H9 (cell line): ENCODE measurements at regions not wholly inside any gene's neighbourhood (a gene's known extent, or its start where the extent isn't known, plus 50 kb on each side); places are given as distances from the start of the nearest gene placed in this dataset.

ENCODE experiments used
- DNase-seq: peaks from one replicate; pipeline ENCODE4 v3.0.0-alpha.2; 2017
- H2AFZ ChIP-seq: one replicate; pipeline ENCODE4 v1.6.1; 2013; ENCODE audit warnings: mild to moderate bottlenecking, low read length, control low read depth, moderate library complexity
- H2AK5ac ChIP-seq: 2 replicates; pipeline ENCODE4 v1.6.1; 2013; ENCODE audit warnings: low read length, control low read depth, mixed read lengths; ENCODE audit not compliant: insufficient read length
- H2BK120ac ChIP-seq: one replicate; pipeline ENCODE4 v1.6.1; 2013; ENCODE audit warnings: low read depth, mild to moderate bottlenecking, low read length, control low read depth, inconsistent platforms; ENCODE audit not compliant: poor library complexity, severe bottlenecking
- H2BK12ac ChIP-seq: 2 replicates; pipeline ENCODE4 v1.6.1; 2013; ENCODE audit warnings: low read length, control low read depth, mixed read lengths, low read depth; ENCODE audit not compliant: insufficient read length
- H2BK15ac ChIP-seq: 2 replicates; pipeline ENCODE4 v1.6.1; 2013; ENCODE audit warnings: low read depth, low read length, control low read depth
- H2BK20ac ChIP-seq: one replicate; pipeline ENCODE4 v1.6.1; 2013; ENCODE audit warnings: low read depth, mild to moderate bottlenecking, low read length, control low read depth, inconsistent platforms; ENCODE audit not compliant: poor library complexity, severe bottlenecking
- H2BK5ac ChIP-seq: 2 replicates; pipeline ENCODE4 v1.6.1; 2013; ENCODE audit warnings: low read length, control low read depth, mixed read lengths; ENCODE audit not compliant: insufficient read length
- H3K14ac ChIP-seq: 2 replicates; pipeline ENCODE4 v1.6.1; 2013; ENCODE audit warnings: low read length, control low read depth; ENCODE audit not compliant: insufficient read depth
- H3K18ac ChIP-seq: 2 replicates; pipeline ENCODE4 v1.6.1; 2013; ENCODE audit warnings: low read depth, mild to moderate bottlenecking, mixed read lengths, low read length, control low read depth; ENCODE audit not compliant: insufficient read length
- H3K23ac ChIP-seq: 2 replicates; pipeline ENCODE4 v1.6.1; 2013; ENCODE audit warnings: low read length, control low read depth, mixed read lengths, low read depth; ENCODE audit not compliant: insufficient read length
- H3K23me2 ChIP-seq: 2 replicates; pipeline ENCODE4 v1.6.1; 2013; ENCODE audit warnings: low read depth, mild to moderate bottlenecking, mixed read lengths, low read length, control low read depth; ENCODE audit not compliant: insufficient read length, poor library complexity, severe bottlenecking
- H3K27ac ChIP-seq: 2 replicates; pipeline ENCODE4 v1.5.1; 2013; ENCODE audit warnings: low read length, control low read depth, mixed read lengths, low read depth; ENCODE audit not compliant: insufficient read length
- H3K27me3 ChIP-seq: 2 replicates; pipeline ENCODE4 v1.6.1; 2013; ENCODE audit warnings: low read length, control low read depth, inconsistent platforms; ENCODE audit not compliant: insufficient read depth
- H3K4ac ChIP-seq: 2 replicates; pipeline ENCODE4 v1.6.1; 2013; ENCODE audit warnings: low read depth, mild to moderate bottlenecking, control low read depth, inconsistent platforms, low read length, moderate library complexity
- H3K4me1 ChIP-seq: 2 replicates; pipeline ENCODE4 v1.6.1; 2013; ENCODE audit warnings: low read length, control low read depth, inconsistent platforms; ENCODE audit not compliant: insufficient read depth
- H3K4me2 ChIP-seq: 2 replicates; pipeline ENCODE4 v1.6.1; 2013; ENCODE audit warnings: low read length, control low read depth, mixed read lengths; ENCODE audit not compliant: insufficient read length, insufficient read depth
- H3K56ac ChIP-seq: 2 replicates; pipeline ENCODE4 v1.6.1; 2013; ENCODE audit warnings: low read depth, mild to moderate bottlenecking, mixed read lengths, low read length, control low read depth; ENCODE audit not compliant: insufficient read length
- H3K79me1 ChIP-seq: 2 replicates; pipeline ENCODE4 v1.6.1; 2013; ENCODE audit warnings: low read depth, mild to moderate bottlenecking, moderate library complexity, low read length, control low read depth, inconsistent platforms; ENCODE audit not compliant: insufficient read depth, poor library complexity, severe bottlenecking
- H3K79me2 ChIP-seq: 2 replicates; pipeline ENCODE4 v1.6.1; 2013; ENCODE audit warnings: low read length, control low read depth, inconsistent platforms; ENCODE audit not compliant: insufficient read depth
- H3K9ac ChIP-seq: 2 replicates; pipeline ENCODE4 v1.6.1; 2013; ENCODE audit warnings: low read length, control low read depth, mixed read lengths; ENCODE audit not compliant: insufficient read length; ENCODE audit errors: extremely low read depth
- H3K9me3 ChIP-seq: one replicate; pipeline ENCODE4 v1.6.1; 2013; ENCODE audit warnings: low read depth, low read length, inconsistent platforms; ENCODE audit not compliant: control insufficient read depth
- H3T11ph ChIP-seq: one replicate; pipeline ENCODE4 v1.6.1; 2013; ENCODE audit warnings: mild to moderate bottlenecking, low read length, control low read depth, inconsistent platforms
- H4K20me1 ChIP-seq: one replicate; pipeline ENCODE4 v1.6.1; 2013; ENCODE audit not compliant: control insufficient read depth, insufficient read length, insufficient read depth
- H4K5ac ChIP-seq: 2 replicates; pipeline ENCODE4 v1.6.1; 2013; ENCODE audit warnings: low read depth, mild to moderate bottlenecking, mixed read lengths, low read length, control low read depth; ENCODE audit not compliant: insufficient read length
- H4K8ac ChIP-seq: replicated peaks from 2 replicates; pipeline ENCODE4 v1.6.1; 2013; ENCODE audit warnings: low read length, control low read depth, mixed read lengths, low read depth; ENCODE audit not compliant: insufficient read length
- H4K91ac ChIP-seq: 2 replicates; pipeline ENCODE4 v1.6.1; 2013; ENCODE audit warnings: low read depth, mild to moderate bottlenecking, moderate library complexity, mixed read lengths, low read length, control low read depth; ENCODE audit not compliant: insufficient read length
- H3K27ac Mint-ChIP-seq, 3 experiments: 2 replicates in 2 of 3; 3 replicates in 1 of 3; pipeline ENCODE4 v1.8.0; 2020 to 2021; ENCODE audit warnings: mixed read lengths in 3 of 3, mild to moderate bottlenecking in 1 of 3, moderate library complexity in 1 of 3
- H3K27me3 Mint-ChIP-seq: 2 replicates; pipeline ENCODE4 v1.8.0; 2021; ENCODE audit warnings: low read depth, mild to moderate bottlenecking, moderate library complexity, mixed read lengths
- H3K36me3 Mint-ChIP-seq, 3 experiments: 2 replicates in 2 of 3; 3 replicates in 1 of 3; pipeline ENCODE4 v1.8.0; 2020 to 2021; ENCODE audit warnings: low read depth in 3 of 3, mixed read lengths in 3 of 3; ENCODE audit not compliant: insufficient read depth in 1 of 3
- H3K4me1 Mint-ChIP-seq, 2 experiments: 2 replicates each; pipeline ENCODE4 v1.8.0; 2020; ENCODE audit warnings: mixed read lengths in 2 of 2
- H3K4me3 Mint-ChIP-seq, 2 experiments: 2 replicates in 1 of 2; 3 replicates in 1 of 2; pipeline ENCODE4 v1.8.0; 2020 to 2021; ENCODE audit warnings: mild to moderate bottlenecking in 2 of 2, mixed read lengths in 2 of 2, moderate library complexity in 1 of 2
- H3K9me3 Mint-ChIP-seq, 2 experiments: 2 replicates in 1 of 2; 3 replicates in 1 of 2; pipeline ENCODE4 v1.8.0; 2020; ENCODE audit warnings: mild to moderate bottlenecking in 2 of 2, mixed read lengths in 2 of 2, moderate library complexity in 1 of 2
- WGBS: extraction: QIAGEN DNeasy Blood & Tissue Kit; methylation state at CpG from one replicate; pipeline ENCODE4 v1.1.7; 2013; ENCODE audit warnings: missing lambda C conversion rate, low lambda C conversion rate, mixed read lengths; ENCODE audit not compliant: insufficient read length; ENCODE audit errors: extremely low coverage; 5-methylcytosine and 5-hydroxymethylcytosine counted together
- TF ChIP-seq, protein P1 (sequence below): fragments of 200-600 bp; sonication (generic); conservative IDR thresholded peaks from 3 replicates; pipeline ENCODE4 v1.8.0; 2021; ENCODE audit warnings: antibody characterized with exemption, mild to moderate bottlenecking

DNA sequence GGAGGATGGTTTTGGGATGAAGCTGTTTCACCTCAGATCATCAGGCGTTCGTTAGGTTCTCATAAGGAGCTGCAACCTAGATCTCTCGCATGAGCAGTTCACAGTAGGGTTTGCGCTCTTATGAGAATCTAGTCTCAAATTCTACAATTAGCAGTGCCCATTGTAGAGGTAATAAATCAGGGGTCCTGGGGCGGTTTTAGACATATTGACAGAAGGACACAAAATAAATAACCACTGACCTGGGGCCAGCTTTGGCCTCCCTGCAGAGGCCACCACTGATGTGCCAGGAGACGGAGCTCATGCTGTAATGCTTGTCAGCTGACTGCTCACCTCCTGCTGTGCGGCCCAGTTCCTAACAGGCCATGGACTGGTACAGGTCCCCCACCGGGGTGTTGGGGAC, 67.6 kb upstream of the SPATA31D4 start:
- Histone ChIP-seq H3K56ac (no peak overlapping the region), H3K4me1 (no peaks in the 10 kb centered on the region), H3K23ac (no peak overlapping the region), H3K4me2 (no peak overlapping the region), H2BK12ac (no peak overlapping the region), H4K91ac (no peak overlapping the region), H3T11ph (no peak overlapping the region), H2AFZ (no peak overlapping the region), H3K79me2 (no peaks in the 10 kb centered on the region), H2BK20ac (no peak overlapping the region), H3K18ac (no peak overlapping the region), H4K20me1 (no peaks in the 10 kb centered on the region), H2BK5ac (no peak overlapping the region), H4K8ac (no peak overlapping the region), H3K9ac (no peak overlapping the region), H3K9me3 (no peaks in the 10 kb centered on the region), H3K79me1 (no peaks in the 10 kb centered on the region), H2AK5ac (no peak overlapping the region), H3K14ac (no peak overlapping the region), H3K27me3 (no peaks in the 10 kb centered on the region), H3K4ac (no peak overlapping the region), H3K23me2 (no peaks in the 10 kb centered on the region), H3K27ac (no peak overlapping the region), H4K5ac (no peak overlapping the region), H2BK120ac (no peak overlapping the region), H2BK15ac (no peak overlapping the region)
- no peaks in the 10 kb centered on the region for H3K4me1 Mint-ChIP-seq
- H3K9me3 Mint-ChIP-seq, result no peaks in the 10 kb centered on the region
- no peaks in the 10 kb centered on the region for H3K27me3 Mint-ChIP-seq
- DNase-seq, result no peak
- TF ChIP-seq, protein P1, sequence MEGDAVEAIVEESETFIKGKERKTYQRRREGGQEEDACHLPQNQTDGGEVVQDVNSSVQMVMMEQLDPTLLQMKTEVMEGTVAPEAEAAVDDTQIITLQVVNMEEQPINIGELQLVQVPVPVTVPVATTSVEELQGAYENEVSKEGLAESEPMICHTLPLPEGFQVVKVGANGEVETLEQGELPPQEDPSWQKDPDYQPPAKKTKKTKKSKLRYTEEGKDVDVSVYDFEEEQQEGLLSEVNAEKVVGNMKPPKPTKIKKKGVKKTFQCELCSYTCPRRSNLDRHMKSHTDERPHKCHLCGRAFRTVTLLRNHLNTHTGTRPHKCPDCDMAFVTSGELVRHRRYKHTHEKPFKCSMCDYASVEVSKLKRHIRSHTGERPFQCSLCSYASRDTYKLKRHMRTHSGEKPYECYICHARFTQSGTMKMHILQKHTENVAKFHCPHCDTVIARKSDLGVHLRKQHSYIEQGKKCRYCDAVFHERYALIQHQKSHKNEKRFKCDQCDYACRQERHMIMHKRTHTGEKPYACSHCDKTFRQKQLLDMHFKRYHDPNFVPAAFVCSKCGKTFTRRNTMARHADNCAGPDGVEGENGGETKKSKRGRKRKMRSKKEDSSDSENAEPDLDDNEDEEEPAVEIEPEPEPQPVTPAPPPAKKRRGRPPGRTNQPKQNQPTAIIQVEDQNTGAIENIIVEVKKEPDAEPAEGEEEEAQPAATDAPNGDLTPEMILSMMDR, result no peak
- WGBS, result no CpG with 5 or more reads among the region's 8 CpGs
- H3K27ac Mint-ChIP-seq, result no peak overlapping the region
- no peaks in the 10 kb centered on the region for H3K36me3 Mint-ChIP-seq
- H3K4me3 Mint-ChIP-seq, result no peak overlapping the region
